Activated CD8-positive, alpha-beta T cell treated with anti-CD3 and anti-CD28 coated beads for 36 hours (primary cell): ENCODE measurements at regions not wholly inside any gene's neighbourhood (a gene's known extent, or its start where the extent isn't known, plus 50 kb on each side); places are given as distances from the start of the nearest gene placed in this dataset.

Experiments used
- ATAC-seq: fragments of 200-7000 bp; cut with Tn5 transposase; one replicate; pipeline ENCODE4 v1.10.0; 2021; ENCODE audit warnings: mild to moderate bottlenecking, moderate library complexity
- CTCF ChIA-PET: fragments of 350-600 bp; sonication (Branson Sonifier 250); formaldehyde crosslinking; loops from one replicate; lab custom pipeline; 2021; ENCODE audit warnings: antibody characterized with exemption; lab: Charles Lee
- POLR2A ChIA-PET: fragments of 350-600 bp; sonication (Branson Sonifier 250); formaldehyde crosslinking; loops from one replicate; lab custom pipeline; 2021; ENCODE audit warnings: antibody characterized with exemption; lab: Charles Lee
- DNase-seq: peaks from one replicate; pipeline ENCODE4 v3.0.0-alpha.2; 2020
- H3K27ac Mint-ChIP-seq: one replicate; pipeline ENCODE4 v1.8.0; 2021; ENCODE audit warnings: mild to moderate bottlenecking, mixed read lengths
- H3K27me3 Mint-ChIP-seq: one replicate; pipeline ENCODE4 v1.8.0; 2021; ENCODE audit warnings: mixed read lengths
- H3K36me3 Mint-ChIP-seq: one replicate; pipeline ENCODE4 v1.8.0; 2021; ENCODE audit warnings: low read depth, mixed read lengths
- H3K4me1 Mint-ChIP-seq: one replicate; pipeline ENCODE4 v1.8.0; 2021; ENCODE audit warnings: low read depth, mixed read lengths
- H3K4me3 Mint-ChIP-seq: one replicate; pipeline ENCODE4 v1.8.0; 2021; ENCODE audit warnings: mild to moderate bottlenecking, moderate library complexity, mixed read lengths
- H3K9me3 Mint-ChIP-seq: one replicate; pipeline ENCODE4 v1.8.0; 2021; ENCODE audit warnings: mixed read lengths
- intact Hi-C: fragments of 100-400 bp; cut with micrococcal nuclease; formaldehyde crosslinking; loops from one replicate; pipeline ENCODE4 v1.10.0; 2022
- TF ChIP-seq, protein P1 (sequence below): fragments of 200-600 bp; IDR thresholded peaks from one replicate; pipeline ENCODE4 v1.8.0; 2022; ENCODE audit warnings: antibody characterized with exemption, mild to moderate bottlenecking

DNA sequence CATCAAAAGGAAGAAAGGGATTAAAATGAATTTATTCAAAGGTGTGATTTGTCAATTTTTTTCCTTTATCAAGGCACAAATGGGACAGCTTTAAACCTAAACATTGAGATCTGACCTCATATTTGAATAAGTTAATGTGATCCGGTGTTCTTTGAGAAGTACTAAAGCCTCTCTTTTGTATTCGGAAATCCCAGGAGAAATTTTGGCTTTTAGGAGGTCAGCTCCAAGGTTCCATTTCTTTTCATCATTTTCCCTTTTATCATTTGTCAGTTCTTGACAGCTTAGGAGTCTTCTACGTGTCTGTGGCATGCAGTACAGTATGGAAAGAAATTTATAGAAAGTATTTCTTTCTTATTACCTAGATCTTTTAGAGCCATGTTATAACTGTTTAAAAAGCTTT lies 873.4 kb upstream of the CDH8 start:
- no peak overlapping the region for H3K4me3 Mint-ChIP-seq
- CTCF ChIA-PET, result no interaction called here

DNA sequence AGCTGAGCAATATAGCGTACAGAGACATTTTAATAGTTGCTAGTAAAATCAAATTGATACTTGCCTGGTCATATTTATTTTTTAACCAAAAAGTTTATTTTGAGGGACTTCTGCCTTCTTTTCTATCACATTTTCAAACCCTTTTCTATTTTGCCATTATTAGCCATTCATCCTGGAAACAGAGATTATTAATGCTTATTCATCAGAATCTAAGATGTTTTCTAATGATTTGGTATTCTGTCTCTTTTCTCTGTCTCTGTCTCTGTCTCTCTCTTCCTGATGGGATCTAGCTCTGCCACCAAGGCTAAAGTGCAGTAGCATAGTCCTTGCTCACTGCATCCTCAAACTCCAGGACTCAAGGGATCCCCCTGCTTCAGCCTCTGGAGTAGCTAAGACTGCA lies 871.3 kb upstream of the CDH8 start:
- ChIA-PET CTCF (no interaction called here), POLR2A (no interaction called here)
- Mint-ChIP-seq H3K36me3 (no peaks in the 10 kb centered on the region), H3K9me3 (peaks cover 18% of the 10 kb centered on the region), H3K27me3 (no peaks in the 10 kb centered on the region), H3K27ac (no peak overlapping the region), H3K4me1 (no peaks in the 10 kb centered on the region), H3K4me3 (no peak overlapping the region)
- intact Hi-C loops, result no loop called here
- ATAC-seq (no peak), DNase-seq (no peak)
- TF ChIP-seq, protein P1, sequence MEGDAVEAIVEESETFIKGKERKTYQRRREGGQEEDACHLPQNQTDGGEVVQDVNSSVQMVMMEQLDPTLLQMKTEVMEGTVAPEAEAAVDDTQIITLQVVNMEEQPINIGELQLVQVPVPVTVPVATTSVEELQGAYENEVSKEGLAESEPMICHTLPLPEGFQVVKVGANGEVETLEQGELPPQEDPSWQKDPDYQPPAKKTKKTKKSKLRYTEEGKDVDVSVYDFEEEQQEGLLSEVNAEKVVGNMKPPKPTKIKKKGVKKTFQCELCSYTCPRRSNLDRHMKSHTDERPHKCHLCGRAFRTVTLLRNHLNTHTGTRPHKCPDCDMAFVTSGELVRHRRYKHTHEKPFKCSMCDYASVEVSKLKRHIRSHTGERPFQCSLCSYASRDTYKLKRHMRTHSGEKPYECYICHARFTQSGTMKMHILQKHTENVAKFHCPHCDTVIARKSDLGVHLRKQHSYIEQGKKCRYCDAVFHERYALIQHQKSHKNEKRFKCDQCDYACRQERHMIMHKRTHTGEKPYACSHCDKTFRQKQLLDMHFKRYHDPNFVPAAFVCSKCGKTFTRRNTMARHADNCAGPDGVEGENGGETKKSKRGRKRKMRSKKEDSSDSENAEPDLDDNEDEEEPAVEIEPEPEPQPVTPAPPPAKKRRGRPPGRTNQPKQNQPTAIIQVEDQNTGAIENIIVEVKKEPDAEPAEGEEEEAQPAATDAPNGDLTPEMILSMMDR, result no peak

More for the DNA sequence above, 873.4 kb upstream of the CDH8 start:
- POLR2A ChIA-PET, result no interaction called here
- peaks cover 21% of the 10 kb centered on the region for H3K9me3 Mint-ChIP-seq
- H3K4me1 Mint-ChIP-seq, result no peaks in the 10 kb centered on the region
- H3K27me3 Mint-ChIP-seq, result no peaks in the 10 kb centered on the region
- no peak for ATAC-seq
- no peak for DNase-seq
- intact Hi-C loops, result no loop called here
- H3K27ac Mint-ChIP-seq, result no peak overlapping the region
- TF ChIP-seq, protein P1, result no peak
- H3K36me3 Mint-ChIP-seq, result no peaks in the 10 kb centered on the region

DNA sequence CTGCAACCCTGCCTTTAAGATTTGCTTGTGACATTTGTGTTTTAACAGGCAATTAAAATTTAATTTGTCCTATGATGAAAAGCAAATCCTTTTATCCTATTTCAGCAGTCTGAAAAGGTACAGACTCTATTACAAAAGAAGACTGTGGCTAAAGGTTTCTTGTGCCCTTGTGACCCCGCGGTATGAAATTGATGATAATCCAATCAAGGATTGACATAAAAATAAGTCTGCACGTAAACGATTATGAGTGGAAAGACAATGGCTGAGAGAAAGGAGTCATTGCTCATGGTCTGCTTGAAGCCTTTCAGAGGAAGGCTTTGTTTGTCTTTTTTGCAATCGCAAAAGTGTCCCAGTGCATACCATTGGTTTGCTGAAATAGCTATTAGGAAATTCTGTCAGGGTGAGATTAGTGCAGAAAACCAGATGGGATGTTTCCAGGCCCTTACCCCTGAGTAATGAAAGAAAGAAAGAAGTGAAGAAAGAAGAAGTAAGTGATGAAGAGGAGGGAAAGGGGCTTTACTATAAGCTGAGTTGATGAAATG lies 867.8 kb upstream of the CDH8 start:
- Mint-ChIP-seq H3K9me3 (peaks cover 18% of the 10 kb centered on the region), H3K4me1 (no peaks in the 10 kb centered on the region), H3K4me3 (no peak overlapping the region), H3K36me3 (no peaks in the 10 kb centered on the region), H3K27ac (no peak overlapping the region), H3K27me3 (no peaks in the 10 kb centered on the region)
- no peak for ATAC-seq
- CTCF ChIA-PET, result no interaction called here
- DNase-seq, result no peak
- POLR2A ChIA-PET, result no interaction called here
- intact Hi-C loops, result no loop called here
- TF ChIP-seq, protein P1, result no peak

DNA sequence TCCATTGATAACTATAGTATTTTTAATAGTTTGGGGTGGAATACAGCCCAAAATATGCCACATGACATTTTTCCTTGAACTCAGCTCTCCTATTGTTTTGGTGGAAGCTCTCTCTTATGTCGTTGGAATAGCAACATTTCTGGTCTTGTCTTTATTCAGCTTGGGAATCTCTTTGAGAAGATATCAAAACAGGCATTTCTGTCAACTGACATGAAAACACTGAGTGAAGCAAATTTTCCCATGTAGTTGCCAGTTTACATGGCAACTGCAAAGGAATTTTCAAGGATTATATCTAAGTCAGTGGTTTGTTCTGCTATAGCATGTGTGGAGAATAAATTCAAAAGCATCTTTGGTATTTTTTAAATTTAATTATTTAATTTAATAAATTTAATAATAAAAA lies 863.5 kb upstream of the CDH8 start:
- Mint-ChIP-seq H3K9me3 (peaks cover 25% of the 10 kb centered on the region), H3K4me3 (no peak overlapping the region), H3K4me1 (no peaks in the 10 kb centered on the region), H3K27ac (no peak overlapping the region), H3K27me3 (no peaks in the 10 kb centered on the region), H3K36me3 (no peaks in the 10 kb centered on the region)
- ChIA-PET POLR2A (no interaction called here), CTCF (no interaction called here)
- intact Hi-C loops, result no loop called here
- ATAC-seq (no peak), DNase-seq (no peak)
- TF ChIP-seq, protein P1, result no peak

DNA sequence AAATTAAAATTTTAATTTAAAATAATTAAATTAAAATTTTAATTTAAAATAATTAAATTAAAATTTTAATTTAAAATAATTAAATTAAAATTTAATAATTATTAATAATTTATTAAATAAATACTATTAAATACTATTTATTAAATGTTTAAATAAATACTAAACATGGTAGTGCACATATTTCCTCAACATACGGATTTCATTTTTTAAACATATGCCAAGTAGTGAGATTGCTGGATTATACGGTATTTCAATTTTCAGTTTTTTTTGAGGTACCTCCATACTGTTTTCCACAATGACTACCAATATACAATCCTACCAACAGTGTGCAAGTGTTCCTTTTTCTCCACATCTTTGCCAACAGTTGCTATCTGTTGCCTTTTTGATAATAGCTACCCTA lies 852.9 kb upstream of the CDH8 start:
- POLR2A ChIA-PET, result no interaction called here
- Mint-ChIP-seq H3K4me3 (no peak overlapping the region), H3K27ac (no peak overlapping the region), H3K9me3 (peaks cover 15% of the 10 kb centered on the region), H3K36me3 (no peaks in the 10 kb centered on the region), H3K27me3 (no peaks in the 10 kb centered on the region), H3K4me1 (no peaks in the 10 kb centered on the region)
- CTCF ChIA-PET, result no interaction called here
- intact Hi-C loops, result no loop called here
- TF ChIP-seq, protein P1, result no peak
- ATAC-seq (no peak), DNase-seq (no peak)
